ENCODE measurements at regions not wholly inside any gene's neighbourhood (a gene's known extent, or its start where the extent isn't known, plus 50 kb on each side); places are given as distances from the start of the nearest gene placed in this dataset.

DNA sequence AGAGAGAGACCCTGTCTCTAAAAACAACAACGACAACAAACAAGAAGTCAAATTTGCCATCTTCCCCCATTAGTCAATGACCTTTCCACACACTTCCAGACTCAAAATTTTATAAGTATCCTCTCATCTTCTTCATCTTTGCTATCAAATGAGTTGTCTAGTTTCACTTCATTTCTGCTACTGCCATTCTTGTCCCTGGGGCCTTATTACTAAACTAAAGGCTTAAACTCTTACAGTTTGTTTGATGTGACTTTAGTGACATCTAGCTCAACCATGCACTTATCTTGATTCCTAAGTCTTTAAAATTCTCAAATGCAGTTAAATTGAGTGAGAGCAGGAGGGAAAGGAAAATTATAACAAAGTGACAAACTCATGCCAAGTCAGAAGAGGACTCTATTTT is 271.8 kb upstream of the GK2 start:
- TF ChIP-seq, protein P1, sequence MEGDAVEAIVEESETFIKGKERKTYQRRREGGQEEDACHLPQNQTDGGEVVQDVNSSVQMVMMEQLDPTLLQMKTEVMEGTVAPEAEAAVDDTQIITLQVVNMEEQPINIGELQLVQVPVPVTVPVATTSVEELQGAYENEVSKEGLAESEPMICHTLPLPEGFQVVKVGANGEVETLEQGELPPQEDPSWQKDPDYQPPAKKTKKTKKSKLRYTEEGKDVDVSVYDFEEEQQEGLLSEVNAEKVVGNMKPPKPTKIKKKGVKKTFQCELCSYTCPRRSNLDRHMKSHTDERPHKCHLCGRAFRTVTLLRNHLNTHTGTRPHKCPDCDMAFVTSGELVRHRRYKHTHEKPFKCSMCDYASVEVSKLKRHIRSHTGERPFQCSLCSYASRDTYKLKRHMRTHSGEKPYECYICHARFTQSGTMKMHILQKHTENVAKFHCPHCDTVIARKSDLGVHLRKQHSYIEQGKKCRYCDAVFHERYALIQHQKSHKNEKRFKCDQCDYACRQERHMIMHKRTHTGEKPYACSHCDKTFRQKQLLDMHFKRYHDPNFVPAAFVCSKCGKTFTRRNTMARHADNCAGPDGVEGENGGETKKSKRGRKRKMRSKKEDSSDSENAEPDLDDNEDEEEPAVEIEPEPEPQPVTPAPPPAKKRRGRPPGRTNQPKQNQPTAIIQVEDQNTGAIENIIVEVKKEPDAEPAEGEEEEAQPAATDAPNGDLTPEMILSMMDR (IDR thresholded peaks at IDR 0.05), result no peak
- no peak for TF ChIP-seq POLR2AphosphoS5 (IDR thresholded peaks at IDR 0.05; ENCODE audit: insufficient read depth in 1 of 2, low read depth in 1 of 2)
